ENCODE measurements at regions not wholly inside any gene's neighbourhood (a gene's known extent, or its start where the extent isn't known, plus 50 kb on each side); places are given as distances from the start of the nearest gene placed in this dataset.
"Not testable (repeated sequence)": the region's sequence is repeated elsewhere in the genome, so short reads cannot be mapped to it uniquely, and the experiment has no call there.

DNA sequence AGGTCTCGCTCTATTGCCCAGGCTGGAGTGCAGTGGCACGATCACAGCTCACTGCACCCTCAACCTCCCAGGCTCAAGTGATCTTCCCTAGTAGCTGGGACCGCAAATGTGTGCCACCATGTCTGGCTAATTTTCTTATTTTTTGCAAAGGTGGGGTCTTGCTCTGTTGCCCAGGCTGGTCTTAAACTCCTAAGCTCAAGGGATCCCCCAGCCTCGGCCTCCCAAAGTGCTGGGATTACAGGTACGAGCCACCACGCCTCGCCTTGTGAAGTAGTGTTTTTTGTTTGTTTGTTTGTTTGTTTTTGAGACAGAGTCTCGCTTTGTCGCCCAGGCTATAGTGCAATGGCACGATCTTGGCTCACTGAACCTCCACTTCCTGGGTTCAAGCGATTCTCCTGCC is 125.5 kb downstream of the HAUS1 start:
- DNase-seq = not testable (repeated sequence)

DNA sequence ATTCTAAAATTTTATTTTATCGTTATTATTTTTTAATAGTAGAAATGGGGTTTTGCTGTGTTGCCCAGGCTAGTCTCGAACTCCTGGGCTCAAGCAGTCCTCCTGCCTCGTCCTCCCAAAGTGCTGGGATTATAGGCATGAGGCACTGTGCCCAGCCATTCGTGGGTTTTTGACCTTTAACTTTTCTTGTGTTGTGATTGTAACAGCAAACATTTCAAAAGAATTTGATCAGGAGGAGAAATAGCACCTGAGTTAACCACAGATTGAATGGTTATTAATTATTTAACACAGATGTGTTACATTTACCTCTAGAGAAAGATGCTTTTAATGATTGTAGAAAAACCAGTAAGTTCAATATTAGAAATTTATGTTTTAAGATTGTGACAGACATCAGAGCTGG is 132.0 kb downstream of the HAUS1 start:
- no peak for DNase-seq

DNA sequence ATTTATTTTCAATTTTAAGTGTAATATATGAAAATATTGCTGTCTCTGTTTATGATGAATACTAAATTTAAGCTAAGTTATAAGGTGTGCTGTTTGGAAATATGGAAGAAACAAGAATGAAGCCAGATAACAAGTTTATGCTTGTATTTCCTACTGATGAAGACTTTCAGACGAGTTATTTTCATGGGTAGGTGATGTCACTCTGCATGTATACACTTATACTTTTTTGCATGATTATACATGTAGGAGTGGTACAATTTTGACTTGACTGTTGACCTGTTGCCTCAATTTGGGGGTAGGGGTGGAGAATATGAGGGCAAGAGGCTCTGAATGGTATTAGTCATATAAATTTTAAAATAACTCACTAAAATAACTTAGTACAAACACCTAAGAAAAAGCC is 133.7 kb downstream of the HAUS1 start:
- DNase-seq = no peak

DNA sequence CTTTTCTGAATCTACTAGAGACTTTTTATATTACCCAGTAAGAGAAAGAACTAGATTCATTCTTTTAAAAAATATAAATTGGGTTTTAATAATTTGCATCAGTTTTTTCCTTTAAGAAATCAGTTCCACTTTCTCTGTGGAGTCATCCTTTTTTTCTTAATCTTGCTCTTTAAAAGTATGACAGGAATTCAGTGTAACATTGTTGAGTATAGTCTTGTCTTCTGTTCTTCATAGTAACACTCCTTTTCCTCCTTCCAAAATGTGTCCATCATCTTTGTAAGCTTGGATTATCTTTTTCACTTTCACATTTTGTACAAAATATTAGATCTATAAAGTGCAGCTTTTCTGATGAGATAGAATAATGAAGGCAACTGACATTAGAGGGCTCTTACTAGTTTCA is 135.4 kb downstream of the HAUS1 start:
- DNase-seq = no peak

DNA sequence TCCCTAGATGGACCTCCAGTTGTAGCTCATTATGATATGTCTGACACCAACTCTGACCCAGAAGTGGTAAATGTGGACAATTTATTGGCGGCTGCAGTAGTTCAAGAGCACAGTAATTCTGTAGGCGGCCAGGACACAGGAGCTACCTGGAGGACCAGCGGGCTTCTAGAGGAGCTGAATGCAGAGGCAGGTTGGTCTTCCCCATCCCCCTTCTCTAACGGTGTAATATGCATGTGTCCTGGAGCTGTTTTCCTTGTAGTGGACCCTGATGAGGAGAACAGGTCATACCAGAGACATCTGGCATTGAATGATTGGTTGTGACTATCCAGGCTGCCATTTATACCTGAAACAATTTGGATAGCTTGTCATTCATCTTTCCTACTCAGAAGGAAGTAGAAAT is 135.8 kb downstream of the HAUS1 start:
- DNase-seq = no peak

DNA sequence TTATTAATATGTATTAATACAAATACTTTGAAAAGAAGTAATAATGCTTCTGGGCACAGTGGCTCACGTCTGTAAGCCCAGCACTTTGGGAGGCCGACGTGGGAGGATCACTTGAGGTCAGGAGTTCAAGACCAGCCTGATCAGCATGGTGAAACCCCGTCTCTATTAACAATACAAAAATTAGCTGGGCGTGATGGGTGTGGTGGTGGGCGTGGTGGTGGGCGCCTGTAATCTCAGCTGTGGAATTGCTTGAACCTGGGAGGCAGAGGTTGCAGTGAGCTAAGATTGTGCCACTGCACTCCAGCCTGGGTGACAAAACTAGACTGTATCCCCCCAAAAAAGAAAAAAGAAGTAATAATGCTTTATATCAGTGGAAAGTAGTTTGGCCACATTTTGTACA is 137.2 kb downstream of the HAUS1 start:
- DNase-seq = not testable (repeated sequence)

DNA sequence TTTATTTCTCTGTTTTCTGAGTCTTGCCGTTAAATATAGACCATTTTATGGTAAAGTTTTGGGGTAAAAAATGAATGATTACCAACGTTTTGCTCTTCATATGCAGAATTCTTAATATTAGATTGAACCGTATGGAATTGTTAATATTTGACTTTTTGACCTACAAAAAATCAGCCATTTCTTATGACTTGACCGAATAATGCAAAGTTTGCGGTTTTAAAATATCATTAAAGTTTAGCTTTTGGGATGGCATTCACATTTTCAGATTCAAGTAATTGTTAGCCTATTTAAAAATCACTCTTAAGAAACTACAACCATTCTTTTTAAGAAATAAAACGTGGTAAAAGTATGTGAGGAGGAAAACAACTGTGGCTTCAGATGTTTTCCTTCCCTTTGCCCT is 138.0 kb downstream of the HAUS1 start:
- no peak for DNase-seq

DNA sequence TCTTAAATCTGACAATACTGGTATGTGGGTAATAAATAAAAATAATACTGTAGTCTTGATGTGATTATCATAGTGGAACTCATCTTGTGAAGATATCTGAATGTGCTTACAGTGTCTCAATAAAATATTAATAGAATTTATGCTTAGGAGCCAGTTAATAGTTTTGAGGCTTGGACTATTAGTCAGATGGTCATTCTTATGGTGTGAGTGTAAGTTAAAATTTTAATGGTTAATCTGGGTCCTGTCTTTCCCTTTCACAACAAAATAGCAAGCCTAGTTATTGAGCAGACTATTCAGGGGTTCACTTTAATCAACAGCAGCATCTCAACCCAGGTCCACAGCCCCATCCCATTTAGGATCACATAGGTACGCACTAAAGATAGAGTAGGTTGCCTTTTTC is 138.9 kb downstream of the HAUS1 start:
- DNase-seq = peak; percentile 22

DNA sequence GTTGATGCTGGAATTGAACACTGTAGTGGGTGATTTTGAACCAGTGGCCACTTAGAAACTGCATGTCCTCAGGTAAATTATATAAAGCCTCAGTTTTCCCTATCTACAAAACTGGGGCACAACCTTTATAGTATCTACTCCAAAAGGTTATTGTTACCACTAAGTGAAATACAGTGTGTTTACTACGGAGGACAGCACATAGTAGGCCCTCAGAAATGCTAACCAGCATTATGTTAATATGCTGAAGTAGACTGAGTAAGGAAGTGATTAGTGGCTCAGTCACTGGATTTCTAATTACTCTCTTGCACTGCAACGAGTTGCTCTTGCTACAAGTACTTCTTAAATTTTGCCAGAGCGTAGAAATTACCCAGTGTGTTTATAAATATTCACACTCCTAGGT is 139.5 kb downstream of the HAUS1 start:
- DNase-seq = no peak

DNA sequence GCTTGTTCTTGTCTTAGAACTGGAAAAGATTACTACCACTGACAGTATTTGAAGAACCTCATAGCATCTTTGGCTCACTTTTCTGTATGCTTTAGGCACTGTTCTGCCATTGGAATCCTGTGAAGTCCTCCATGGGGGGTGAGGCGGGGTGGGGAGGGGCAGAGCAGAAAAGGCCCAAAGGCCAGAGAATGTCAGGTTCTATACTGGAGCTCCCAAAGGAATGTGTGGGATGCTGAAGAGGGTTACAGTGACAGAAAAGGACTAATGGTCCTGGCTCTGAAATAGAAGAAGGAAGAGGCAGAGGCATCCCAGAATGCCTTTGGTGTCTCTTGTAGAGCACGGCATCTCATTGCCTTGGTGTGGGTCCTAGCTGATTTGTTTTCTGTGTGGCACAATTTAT is 141.9 kb downstream of the HAUS1 start:
- no peak for DNase-seq

DNA sequence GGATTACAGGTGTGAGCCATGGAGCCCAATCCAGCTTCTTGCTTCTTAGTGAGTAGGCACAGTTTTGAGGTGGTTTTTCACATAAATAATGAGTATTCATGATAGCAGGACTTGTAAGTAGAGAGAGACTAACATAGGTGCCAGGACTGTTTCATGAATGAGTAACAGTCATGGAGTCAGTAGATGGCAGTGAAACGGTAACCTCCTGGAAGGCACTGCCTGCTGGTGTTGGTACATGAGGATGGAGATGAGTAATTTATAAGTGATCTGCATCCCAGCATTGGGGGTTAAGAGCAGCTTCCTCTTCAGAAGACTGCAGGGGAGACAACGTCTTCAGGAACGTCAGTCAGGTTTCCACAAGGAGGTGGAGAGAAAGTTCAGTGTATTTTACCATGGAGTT is 143.8 kb downstream of the HAUS1 start:
- DNase-seq = no peak

DNA sequence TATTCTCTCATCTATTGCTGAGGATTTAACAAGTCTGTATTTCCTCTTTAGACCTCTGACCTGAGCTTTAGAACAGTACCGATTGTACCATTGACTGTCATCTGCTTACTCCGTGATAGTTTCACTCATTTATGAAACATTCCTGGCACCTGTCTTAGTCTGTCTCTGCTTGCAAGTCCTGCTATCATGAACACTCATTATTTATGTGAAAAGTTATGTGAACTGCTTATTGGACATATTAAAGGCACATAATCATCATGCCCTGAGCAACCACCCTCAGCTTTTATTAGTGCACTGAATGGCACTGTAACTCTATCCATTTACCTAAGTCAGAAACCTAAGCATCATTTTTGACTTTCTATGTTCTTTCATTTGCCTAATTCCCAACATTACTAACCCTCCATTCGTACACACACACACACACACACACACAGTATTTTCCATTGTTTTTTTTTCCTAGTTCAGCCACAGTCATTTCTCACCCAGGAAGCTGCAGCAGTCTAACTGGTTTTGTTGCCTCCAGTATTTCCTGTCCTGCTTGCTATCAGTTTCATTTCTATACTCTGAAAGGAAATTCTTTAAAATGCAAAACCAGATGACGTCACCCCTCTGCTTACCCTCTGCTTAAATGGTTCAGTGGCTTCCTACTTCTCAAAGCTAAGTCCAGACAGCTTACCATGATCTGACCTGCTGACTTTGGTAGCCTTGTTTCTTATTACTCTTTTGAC is 146.1 kb downstream of the HAUS1 start:
- peak; percentile 94 for DNase-seq

DNA sequence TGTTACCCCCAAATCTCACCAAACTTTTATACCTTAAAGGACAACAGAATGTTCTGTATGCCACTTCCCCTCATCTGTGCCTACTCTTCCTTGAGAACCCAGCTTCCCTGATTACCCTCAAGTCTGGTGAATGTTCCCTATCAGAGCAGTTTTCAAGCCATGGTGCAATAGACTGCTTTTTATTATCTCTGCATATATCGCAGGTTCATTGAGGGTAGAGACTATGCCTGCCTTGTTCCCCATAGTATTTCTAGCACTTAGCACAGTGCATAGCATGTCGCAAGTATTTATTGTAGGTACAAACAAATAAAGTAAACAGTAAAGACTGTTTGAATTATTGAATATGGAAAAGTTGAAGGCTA is 146.6 kb downstream of the HAUS1 start:
- no peak for DNase-seq

DNA sequence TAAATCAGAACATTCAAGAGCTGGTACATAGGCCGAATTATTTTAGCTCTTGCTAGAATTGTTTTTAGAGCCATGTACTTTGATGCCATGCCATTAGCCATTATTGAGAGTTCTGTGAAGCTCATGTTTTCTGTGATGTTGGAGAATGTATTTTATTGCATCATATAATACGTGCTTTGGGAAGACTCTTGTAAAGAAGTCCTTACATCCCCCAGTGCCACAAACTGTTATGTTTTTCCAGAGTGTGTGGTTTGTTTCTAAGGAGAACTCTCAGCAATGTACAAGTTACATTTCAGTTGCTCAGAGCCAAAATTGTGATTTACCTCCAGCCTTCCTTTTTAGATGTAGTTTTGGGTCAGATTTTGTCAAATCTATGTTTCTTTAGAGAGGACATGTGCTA is 148.6 kb downstream of the HAUS1 start:
- no peak for DNase-seq

DNA sequence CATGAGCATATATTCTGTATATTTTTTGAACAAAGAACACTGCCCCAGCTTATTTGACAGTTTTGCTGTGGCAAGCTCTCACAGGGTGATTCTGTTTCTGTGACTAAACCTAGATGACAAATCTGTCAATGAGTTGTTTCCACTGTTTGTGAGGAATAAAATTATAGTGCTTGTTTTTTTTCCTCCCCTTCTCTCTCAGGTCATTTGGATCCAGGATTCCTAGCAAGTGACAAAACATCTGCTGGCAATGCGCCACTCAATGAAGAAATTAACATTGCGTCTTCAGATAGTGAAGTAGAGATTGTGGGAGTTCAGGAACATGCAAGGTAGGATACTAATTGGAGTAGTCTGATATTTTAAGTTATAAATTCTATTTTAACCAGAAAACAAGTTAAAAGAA is 149.3 kb downstream of the HAUS1 start:
- peak; percentile 75 for DNase-seq

DNA sequence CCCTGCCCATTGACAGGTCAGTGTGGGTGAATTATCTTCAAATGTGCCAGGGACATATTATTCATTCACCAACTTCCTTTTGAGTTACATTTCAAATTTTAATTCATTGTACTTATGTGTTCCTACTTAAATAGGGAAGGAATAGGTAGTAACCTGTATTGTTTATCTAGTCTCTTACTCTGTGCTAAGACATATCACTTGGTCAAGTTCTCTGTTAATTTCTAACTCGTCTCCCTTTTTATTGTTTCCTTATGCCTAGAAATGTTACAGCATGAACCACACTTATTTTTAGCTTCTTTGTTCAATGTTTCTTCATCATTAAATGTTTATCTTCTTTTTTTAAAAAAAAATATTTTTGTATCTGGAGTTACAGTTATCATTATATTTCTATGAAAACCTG is 151.9 kb downstream of the HAUS1 start:
- no peak for DNase-seq

DNA sequence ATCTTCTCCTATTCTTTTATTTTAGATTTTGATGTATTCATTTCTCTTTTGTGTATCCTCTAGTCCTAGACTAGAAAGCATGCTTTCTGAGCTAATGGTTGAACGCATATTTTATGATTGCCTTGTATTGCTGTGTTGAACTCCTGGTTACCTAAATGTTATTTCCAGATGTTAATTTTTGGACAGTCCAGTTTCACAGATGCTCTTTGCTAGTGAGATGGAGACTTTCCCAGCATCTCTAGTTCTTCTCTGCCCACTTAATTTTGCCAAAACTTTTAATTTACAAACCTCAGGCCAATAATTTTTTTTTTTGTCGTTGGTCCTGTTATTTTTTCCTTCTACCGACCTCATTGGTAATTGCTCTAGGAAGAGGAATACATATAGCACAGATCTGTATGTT is 153.2 kb downstream of the HAUS1 start:
- DNase-seq = no peak

DNA sequence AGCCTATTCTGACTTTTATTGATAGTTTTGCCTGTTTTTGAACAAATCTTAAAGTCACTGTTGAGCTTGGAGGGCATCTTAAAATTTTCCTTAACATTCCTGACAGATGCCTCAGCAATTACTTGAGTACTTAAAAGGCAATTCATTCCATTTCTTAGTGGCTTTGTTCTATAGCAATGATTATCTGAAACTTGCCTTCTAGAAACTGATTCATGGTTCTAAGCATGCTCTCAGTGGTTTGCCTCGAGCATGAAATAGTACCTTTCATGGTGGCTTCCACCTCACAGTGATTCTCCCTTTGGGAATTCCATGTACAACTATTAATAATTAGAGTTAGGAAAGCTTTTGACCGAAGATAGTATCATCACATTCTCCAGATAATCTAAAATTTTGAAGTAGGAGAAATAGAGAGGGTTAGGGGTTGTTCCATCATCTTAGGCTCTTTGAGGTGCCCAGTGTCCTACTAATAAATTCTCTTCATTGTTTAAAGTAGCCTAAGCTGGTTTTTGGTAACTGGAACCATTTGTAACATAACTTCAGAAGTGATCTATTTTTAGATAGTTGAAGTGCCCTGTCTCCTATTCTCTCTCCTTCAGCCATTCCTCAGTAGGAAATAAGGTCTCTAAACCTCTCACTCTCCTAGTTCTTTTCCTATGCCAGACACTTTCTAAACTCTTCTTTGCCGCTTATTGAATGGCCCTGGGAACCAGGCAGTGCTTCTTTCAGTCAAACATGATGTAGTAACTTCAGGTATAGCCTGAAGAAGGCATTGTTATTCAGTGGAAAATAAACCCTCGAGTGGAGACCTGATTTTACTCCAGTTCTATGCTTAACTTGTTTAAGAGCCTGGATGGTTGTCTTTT is 156.1 kb downstream of the HAUS1 start:
- DNase-seq = peak; percentile 89

DNA sequence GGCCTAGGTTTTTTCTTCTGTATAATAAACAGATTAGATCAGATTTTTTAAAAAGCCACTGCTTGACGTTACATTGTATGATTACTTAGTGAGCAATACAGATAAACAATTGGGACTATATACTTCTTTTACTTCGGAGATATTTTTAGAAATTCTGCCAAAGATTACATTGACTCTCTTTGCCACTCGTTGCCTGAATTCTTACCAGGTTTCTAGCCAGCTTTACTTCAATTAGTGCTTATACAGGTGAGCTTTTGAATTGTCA is 156.6 kb downstream of the HAUS1 start:
- no peak for DNase-seq

DNA sequence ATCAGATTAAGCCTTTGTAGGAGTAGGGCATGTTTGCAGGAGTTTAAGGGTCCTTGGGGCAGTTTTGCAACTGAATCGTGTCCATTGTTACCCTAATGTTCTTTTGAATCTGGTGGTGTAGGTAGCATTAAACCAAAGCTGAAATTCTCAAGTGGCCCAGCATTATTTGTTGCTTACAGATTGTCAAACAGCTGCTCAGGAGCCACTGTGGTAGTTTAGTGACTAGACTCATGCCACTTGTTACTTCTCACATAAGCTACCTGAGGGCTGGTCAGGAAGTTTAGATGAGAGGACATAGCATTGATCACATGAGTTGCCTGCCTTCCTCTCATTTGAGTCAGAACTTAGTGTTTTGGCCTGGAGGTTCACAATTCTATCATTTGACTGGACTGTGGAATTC is 157.6 kb downstream of the HAUS1 start:
- DNase-seq = peak; percentile 40

DNA sequence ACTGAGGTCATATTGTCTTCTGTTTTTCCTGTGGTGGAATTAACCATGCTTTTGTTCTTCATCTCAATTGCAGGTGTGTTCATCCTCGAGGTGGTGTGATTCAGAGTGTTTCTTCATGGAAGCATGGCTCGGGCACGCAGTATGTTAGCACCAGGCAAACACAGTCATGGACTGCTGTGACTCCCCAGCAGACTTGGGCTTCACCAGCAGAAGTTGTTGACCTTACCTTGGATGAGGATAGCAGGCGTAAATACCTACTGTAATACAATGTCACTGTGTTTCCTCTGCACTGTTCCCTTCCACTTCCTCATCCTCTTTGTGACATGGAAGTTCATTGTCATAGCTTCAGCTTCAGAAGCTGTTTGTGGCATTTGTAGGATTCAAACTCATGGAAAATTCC is 158.7 kb downstream of the HAUS1 start:
- DNase-seq = no peak

DNA sequence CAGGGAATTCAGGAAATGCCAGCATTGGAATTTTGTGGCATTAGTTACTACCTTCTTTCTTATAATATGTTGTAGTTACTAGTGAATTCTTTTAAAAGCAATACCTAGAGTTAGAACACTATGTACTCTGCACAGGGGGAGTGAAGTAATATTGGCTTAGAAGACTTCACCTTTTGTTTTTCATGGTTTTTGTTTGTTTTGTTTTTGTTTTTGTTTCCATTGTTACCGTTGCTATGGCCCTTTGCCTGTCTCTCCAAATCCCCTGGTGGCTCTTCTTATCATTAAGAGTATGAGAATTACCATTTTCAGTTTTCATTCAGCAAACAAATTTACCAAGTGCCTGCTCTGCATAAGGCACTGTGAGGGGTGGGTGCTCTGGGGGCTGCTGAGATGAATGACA is 160.1 kb downstream of the HAUS1 start:
- no peak for DNase-seq

DNA sequence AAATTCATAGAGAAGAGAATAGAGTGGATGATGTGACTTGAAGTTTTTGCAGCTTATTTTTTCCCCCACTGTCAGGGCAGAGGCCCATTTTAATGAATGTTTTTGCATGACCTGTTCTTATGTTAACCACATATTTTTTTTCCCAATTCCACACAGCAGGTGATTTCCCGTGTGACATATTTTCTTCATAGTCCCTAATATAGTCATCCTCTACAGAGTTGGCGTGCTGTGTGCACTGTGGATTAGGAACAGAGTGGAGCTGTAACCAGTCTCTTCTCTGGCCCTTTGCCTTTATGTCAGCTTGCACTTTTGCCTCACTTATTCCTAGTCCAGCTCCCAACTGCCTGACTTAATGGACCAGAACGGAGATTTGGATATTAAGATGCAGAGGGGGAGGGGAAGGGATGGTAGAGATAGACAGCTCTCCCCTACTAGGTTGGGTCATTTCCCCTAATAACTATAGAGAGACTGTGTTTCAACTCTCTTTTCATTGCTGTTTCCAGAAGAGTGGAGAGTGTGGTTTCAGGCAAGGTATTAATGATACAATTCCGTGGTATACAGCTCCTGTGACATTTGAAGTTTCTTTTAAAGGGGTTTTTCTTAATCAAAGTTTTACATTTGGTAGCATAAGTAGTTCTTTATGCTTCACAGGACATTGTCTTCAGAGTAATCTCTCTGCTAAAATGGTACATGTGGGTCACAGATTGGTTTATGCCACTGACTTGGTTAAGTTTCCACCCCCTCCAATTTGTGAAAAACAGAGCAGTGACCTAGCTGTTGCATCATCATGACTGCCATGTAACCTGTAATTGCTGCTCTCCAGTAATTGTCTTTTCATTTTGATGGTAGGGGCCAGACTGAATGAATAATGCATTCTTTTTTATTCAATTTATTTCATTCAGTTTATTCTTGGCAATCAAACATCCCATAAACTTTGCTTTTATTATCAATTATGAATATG is 161.3 kb downstream of the HAUS1 start:
- DNase-seq = no peak

DNA sequence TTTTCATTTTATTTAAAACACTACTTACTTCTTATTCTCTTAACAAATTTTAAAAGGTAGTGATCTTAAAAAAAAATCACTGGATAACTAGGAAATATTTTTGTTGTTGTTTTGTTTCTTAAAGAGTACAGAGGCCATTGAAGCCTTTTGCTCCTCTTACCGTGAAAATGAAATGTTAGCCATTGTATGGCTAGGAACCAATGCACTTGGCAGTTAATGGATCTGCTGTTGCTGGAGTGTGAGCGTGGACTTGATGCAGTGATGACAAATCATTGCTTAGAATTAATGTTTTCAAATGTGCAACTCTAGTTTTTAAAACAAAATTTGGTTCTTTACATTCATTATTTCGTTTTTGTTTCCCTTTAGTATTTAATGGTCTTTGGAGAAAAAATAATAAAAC is 162.3 kb downstream of the HAUS1 start:
- DNase-seq = no peak

Measured in EL (cell line).